ENCODE measurements at regions not wholly inside any gene's neighbourhood (a gene's known extent, or its start where the extent isn't known, plus 50 kb on each side); places are given as distances from the start of the nearest gene placed in this dataset.

DNA sequence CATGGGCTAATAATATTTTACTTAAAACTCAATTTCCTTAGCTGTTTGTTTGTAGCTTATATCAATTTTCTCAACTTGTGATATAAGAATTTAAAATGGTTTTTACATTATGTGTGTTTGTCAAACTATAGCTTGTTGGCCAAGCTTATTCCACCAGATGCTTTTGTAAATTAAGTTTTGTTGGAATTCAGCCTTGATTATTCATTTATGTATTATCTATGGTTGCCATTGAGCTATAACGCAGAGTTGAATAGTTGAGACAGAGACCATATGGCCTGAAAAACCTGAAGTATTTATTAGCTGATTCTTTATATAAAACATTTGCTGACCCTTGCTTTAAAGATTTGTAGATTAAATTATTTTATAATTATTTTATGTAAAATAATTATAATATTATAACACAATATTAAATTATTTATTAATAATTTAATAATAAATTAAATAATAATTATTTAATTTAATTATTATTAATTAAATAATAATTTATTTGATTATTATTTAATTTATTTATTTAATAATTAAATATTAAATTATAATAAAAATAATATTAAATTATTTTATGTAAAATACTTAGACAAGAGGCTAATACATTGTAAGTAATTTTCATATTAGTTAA, 779.6 kb upstream of the NECTIN3 start:
- Histone ChIP-seq H3K27ac (no peak overlapping the region), H3K9me2 (replicated peaks; ENCODE audit: insufficient read depth) (no peaks in the 10 kb centered on the region), H3K4me1 (ENCODE audit: insufficient read depth) (no peaks in the 10 kb centered on the region), H3K9me3 (ENCODE audit: low read depth) (no peaks in the 10 kb centered on the region), H3K27me3 (no peaks in the 10 kb centered on the region), H3K79me2 (no peaks in the 10 kb centered on the region), H3K4me2 (no peak overlapping the region), H2AFZ (no peak overlapping the region), H4K20me1 (ENCODE audit: insufficient read depth, poor library complexity, severe bottlenecking) (no peaks in the 10 kb centered on the region), H3K36me3 (replicated peaks; ENCODE audit: insufficient read depth, low read depth) (no peaks in the 10 kb centered on the region), H3K4me3 (no peak overlapping the region)
- 87% methylated on average over 1 of the region's 1 CpG for WGBS (ENCODE audit: low lambda C conversion rate, missing lambda C conversion rate)
- no peak for DNase-seq (ENCODE audit: low spot score)
- TF ChIP-seq, protein P1, sequence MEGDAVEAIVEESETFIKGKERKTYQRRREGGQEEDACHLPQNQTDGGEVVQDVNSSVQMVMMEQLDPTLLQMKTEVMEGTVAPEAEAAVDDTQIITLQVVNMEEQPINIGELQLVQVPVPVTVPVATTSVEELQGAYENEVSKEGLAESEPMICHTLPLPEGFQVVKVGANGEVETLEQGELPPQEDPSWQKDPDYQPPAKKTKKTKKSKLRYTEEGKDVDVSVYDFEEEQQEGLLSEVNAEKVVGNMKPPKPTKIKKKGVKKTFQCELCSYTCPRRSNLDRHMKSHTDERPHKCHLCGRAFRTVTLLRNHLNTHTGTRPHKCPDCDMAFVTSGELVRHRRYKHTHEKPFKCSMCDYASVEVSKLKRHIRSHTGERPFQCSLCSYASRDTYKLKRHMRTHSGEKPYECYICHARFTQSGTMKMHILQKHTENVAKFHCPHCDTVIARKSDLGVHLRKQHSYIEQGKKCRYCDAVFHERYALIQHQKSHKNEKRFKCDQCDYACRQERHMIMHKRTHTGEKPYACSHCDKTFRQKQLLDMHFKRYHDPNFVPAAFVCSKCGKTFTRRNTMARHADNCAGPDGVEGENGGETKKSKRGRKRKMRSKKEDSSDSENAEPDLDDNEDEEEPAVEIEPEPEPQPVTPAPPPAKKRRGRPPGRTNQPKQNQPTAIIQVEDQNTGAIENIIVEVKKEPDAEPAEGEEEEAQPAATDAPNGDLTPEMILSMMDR (IDR thresholded peaks at IDR 0.05; ENCODE audit: poor library complexity) = no peak
- TF ChIP-seq EZH2 (IDR thresholded peaks at IDR 0.05; ENCODE audit: borderline replicate concordance) (no peak), EZH2phosphoT487 (IDR thresholded peaks at IDR 0.05; ENCODE audit: low read depth, severe bottlenecking, unreplicated experiment) (no peak)

DNA sequence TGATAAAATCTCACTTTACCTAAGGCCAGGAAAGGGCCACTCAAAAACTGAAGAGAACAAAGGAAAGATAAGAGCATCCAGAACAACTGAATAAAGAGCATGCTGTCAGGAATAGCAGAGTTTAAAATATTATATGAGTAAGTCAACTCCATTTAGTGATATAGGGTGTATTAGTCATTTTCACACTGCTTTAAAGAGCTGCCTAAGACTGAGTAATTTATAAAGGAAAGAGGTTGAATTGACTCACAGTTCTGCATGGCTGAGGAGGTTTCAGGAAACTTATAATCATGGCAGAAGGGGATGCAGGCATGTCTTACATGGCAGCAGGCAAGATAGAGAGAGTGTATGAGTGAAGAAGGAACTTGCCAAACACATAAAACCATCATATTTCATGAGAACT, 778.0 kb upstream of the NECTIN3 start:
- no peaks in the 10 kb centered on the region for H3K9me3 ChIP-seq (ENCODE audit: low read depth)
- H2AFZ ChIP-seq = no peak overlapping the region
- TF ChIP-seq EZH2 (IDR thresholded peaks at IDR 0.05; ENCODE audit: borderline replicate concordance) (no peak), EZH2phosphoT487 (IDR thresholded peaks at IDR 0.05; ENCODE audit: low read depth, severe bottlenecking, unreplicated experiment) (no peak)
- TF ChIP-seq, protein P1 (IDR thresholded peaks at IDR 0.05; ENCODE audit: poor library complexity) = no peak
- H3K4me3 ChIP-seq = no peak overlapping the region
- H3K9me2 ChIP-seq (replicated peaks; ENCODE audit: insufficient read depth) = no peaks in the 10 kb centered on the region
- no peak overlapping the region for H3K27ac ChIP-seq
- H3K4me2 ChIP-seq = no peak overlapping the region
- no peaks in the 10 kb centered on the region for H4K20me1 ChIP-seq (ENCODE audit: insufficient read depth, poor library complexity, severe bottlenecking)
- H3K36me3 ChIP-seq (replicated peaks; ENCODE audit: insufficient read depth, low read depth) = no peaks in the 10 kb centered on the region
- no peak for DNase-seq (ENCODE audit: low spot score)
- H3K4me1 ChIP-seq (ENCODE audit: insufficient read depth) = no peaks in the 10 kb centered on the region
- no peaks in the 10 kb centered on the region for H3K79me2 ChIP-seq
- H3K27me3 ChIP-seq = no peaks in the 10 kb centered on the region

DNA sequence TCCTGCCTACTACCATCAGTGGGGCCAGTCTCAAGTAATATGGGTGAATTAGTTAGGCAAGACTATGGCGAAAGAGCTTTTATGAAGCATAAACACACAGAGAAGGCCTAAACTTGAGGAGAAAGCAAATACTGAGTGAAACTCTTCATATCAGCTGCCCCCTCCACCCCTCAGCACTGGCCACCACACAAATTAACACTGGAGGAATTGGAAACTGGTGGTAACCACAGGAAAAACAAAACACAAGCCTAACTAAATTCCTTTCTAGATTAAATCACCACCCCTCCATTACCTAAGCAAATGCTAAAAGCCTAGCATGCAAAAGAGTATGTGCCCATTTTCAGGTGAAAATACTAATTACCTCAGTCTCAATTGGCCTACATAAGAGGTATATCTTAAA, 774.7 kb upstream of the NECTIN3 start:
- H4K20me1 ChIP-seq (ENCODE audit: insufficient read depth, poor library complexity, severe bottlenecking) = no peaks in the 10 kb centered on the region
- TF ChIP-seq, protein P1 (IDR thresholded peaks at IDR 0.05; ENCODE audit: poor library complexity) = no peak
- TF ChIP-seq EZH2phosphoT487 (IDR thresholded peaks at IDR 0.05; ENCODE audit: low read depth, severe bottlenecking, unreplicated experiment) (no peak), EZH2 (IDR thresholded peaks at IDR 0.05; ENCODE audit: borderline replicate concordance) (no peak)
- H3K9me2 ChIP-seq (replicated peaks; ENCODE audit: insufficient read depth) = no peaks in the 10 kb centered on the region
- no peak overlapping the region for H3K27ac ChIP-seq
- no peaks in the 10 kb centered on the region for H3K36me3 ChIP-seq (replicated peaks; ENCODE audit: insufficient read depth, low read depth)
- no peaks in the 10 kb centered on the region for H3K4me1 ChIP-seq (ENCODE audit: insufficient read depth)
- DNase-seq (ENCODE audit: low spot score) = no peak
- H2AFZ ChIP-seq = no peak overlapping the region
- H3K4me3 ChIP-seq = no peak overlapping the region
- no peaks in the 10 kb centered on the region for H3K27me3 ChIP-seq
- H3K4me2 ChIP-seq = no peak overlapping the region
- no peaks in the 10 kb centered on the region for H3K9me3 ChIP-seq (ENCODE audit: low read depth)
- H3K79me2 ChIP-seq = no peaks in the 10 kb centered on the region
- WGBS (ENCODE audit: low lambda C conversion rate, missing lambda C conversion rate) = 89% methylated on average over 1 of the region's 1 CpG

DNA sequence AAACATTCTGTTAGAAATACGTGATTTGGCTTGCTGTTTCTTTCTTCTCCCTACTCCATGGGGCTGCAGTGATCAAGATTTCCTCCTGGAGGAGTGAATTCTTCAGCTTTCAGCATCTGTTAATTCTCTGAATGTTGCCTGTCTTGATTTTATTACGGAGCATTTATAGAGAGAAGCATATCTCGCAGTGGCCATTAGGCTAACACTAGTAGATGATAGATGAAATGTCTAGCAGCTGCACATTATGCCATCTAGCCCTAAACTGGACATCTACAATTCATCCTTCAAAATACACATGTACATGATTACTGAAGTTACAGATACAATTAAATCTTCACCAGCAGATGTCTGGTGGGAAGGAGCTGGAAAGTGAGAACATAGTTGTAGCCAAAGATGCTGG, 769.8 kb upstream of the NECTIN3 start:
- Histone ChIP-seq H4K20me1 (ENCODE audit: insufficient read depth, poor library complexity, severe bottlenecking) (no peaks in the 10 kb centered on the region), H3K27ac (no peak overlapping the region), H3K9me2 (replicated peaks; ENCODE audit: insufficient read depth) (no peaks in the 10 kb centered on the region), H3K79me2 (no peaks in the 10 kb centered on the region), H3K4me1 (ENCODE audit: insufficient read depth) (no peaks in the 10 kb centered on the region), H3K9me3 (ENCODE audit: low read depth) (no peaks in the 10 kb centered on the region), H3K36me3 (replicated peaks; ENCODE audit: insufficient read depth, low read depth) (no peaks in the 10 kb centered on the region), H2AFZ (no peak overlapping the region), H3K4me3 (no peak overlapping the region), H3K4me2 (no peak overlapping the region), H3K27me3 (no peaks in the 10 kb centered on the region)
- 74% methylated on average over 3 of the region's 3 CpGs for WGBS (ENCODE audit: low lambda C conversion rate, missing lambda C conversion rate)
- DNase-seq (ENCODE audit: low spot score) = no peak
- TF ChIP-seq EZH2 (IDR thresholded peaks at IDR 0.05; ENCODE audit: borderline replicate concordance) = no peak
- TF ChIP-seq, protein P1 (IDR thresholded peaks at IDR 0.05; ENCODE audit: poor library complexity) = no peak
- no peak for TF ChIP-seq EZH2phosphoT487 (IDR thresholded peaks at IDR 0.05; ENCODE audit: low read depth, severe bottlenecking, unreplicated experiment)
